Uterus (tissue), 2 donors: ENCODE measurements at regions not wholly inside any gene's neighbourhood (a gene's known extent, or its start where the extent isn't known, plus 50 kb on each side); places are given as distances from the start of the nearest gene placed in this dataset.

Source experiments
- POLR2A ChIP-seq, 2 donors: fragments of 450-650 bp; IDR thresholded peaks; one replicate each; pipeline ENCODE4 v1.6.1; 2016; ENCODE audit warnings: antibody characterized with exemption in 2 of 2, mild to moderate bottlenecking in 1 of 2, moderate library complexity in 1 of 2
- TF ChIP-seq, protein P1 (sequence below), 4 experiments: fragments of 200-600 bp in 2 of 4; fragments of 450-650 bp in 2 of 4; sonication (generic) in 2 of 4; IDR thresholded peaks; one replicate each; pipeline ENCODE4 v1.5.1; 2016 to 2019; ENCODE audit warnings: antibody characterized with exemption in 4 of 4, mild to moderate bottlenecking in 2 of 4, moderate library complexity in 1 of 4

DNA sequence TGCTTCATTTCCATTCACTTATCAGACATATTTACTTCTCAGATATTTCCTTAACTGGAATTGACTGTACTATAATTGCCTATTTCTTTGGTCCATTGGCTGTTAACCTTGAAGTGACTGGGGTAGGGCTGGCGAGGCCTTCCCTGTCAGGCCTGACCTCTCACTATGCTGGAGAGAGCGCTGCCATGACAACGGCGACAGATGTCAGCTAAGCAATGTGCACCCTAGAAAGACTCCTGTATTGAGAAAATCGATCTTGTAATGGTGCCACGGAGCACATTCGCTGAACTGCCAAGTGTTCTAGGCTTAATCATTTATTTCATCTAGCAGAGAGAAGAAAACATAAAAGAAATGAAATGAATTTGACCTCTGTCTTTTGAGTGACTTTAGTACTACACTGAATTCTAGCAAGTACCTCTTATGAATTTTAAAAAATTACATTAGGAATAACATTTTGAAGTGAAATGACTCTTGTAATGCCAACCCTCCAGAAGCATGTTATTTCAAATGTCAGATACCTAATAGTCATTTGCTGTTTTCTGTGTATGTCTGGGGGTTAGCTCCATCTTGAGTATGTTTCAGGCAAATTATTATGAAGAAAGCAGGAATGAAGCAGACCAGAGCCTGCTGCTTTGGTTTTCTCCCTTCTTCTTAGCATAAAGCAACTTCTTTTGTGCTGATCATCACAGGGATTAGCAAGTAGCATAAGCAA, 148.0 kb downstream of the SNX10 start:
- TF ChIP-seq, protein P1, sequence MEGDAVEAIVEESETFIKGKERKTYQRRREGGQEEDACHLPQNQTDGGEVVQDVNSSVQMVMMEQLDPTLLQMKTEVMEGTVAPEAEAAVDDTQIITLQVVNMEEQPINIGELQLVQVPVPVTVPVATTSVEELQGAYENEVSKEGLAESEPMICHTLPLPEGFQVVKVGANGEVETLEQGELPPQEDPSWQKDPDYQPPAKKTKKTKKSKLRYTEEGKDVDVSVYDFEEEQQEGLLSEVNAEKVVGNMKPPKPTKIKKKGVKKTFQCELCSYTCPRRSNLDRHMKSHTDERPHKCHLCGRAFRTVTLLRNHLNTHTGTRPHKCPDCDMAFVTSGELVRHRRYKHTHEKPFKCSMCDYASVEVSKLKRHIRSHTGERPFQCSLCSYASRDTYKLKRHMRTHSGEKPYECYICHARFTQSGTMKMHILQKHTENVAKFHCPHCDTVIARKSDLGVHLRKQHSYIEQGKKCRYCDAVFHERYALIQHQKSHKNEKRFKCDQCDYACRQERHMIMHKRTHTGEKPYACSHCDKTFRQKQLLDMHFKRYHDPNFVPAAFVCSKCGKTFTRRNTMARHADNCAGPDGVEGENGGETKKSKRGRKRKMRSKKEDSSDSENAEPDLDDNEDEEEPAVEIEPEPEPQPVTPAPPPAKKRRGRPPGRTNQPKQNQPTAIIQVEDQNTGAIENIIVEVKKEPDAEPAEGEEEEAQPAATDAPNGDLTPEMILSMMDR (IDR thresholded peaks at IDR 0.05): no peak
- no peak for TF ChIP-seq POLR2A (IDR thresholded peaks at IDR 0.05)
